HEK293 (cell line): ENCODE measurements at regions not wholly inside any gene's neighbourhood (a gene's known extent, or its start where the extent isn't known, plus 50 kb on each side); places are given as distances from the start of the nearest gene placed in this dataset.

Source experiments
- CTCF ChIA-PET: fragments of 350-600 bp; formaldehyde crosslinking; extraction: SDS; loops from one replicate; lab custom pipeline; 2021; ENCODE audit warnings: antibody characterized with exemption; lab: Yijun Ruan, JAX
- POLR2A ChIA-PET: fragments of 300-600 bp; formaldehyde crosslinking; extraction: SDS; loops from one replicate; lab custom pipeline; 2020; ENCODE audit warnings: antibody characterized with exemption, inconsistent platforms; lab: Yijun Ruan, JAX
- H3K27ac ChIP-seq: fragments of 200-500 bp; sonication (Bioruptor generic); 2 replicates; pipeline ENCODE4 v1.5.1; 2014; ENCODE audit warnings: low read depth, low read length, control low read depth, inconsistent platforms; ENCODE audit errors: extremely low read depth
- H3K36me3 ChIP-seq, 2 experiments: fragments of 200-500 bp in 1 of 2; sonication (Bioruptor generic) in 1 of 2; 1 replicate in 1 of 2; 2 replicates in 1 of 2; pipeline ENCODE4 v1.5.1; 2014 to 2017; ENCODE audit warnings: inconsistent platforms in 2 of 2, low read length in 2 of 2; ENCODE audit not compliant: control insufficient read depth in 2 of 2, insufficient read depth in 1 of 2
- H3K4me1 ChIP-seq: fragments of 200-500 bp; sonication (Bioruptor generic); 2 replicates; pipeline ENCODE4 v1.5.1; 2014; ENCODE audit warnings: mild to moderate bottlenecking, low read length, inconsistent platforms; ENCODE audit not compliant: control insufficient read depth, insufficient read depth
- H3K4me3 ChIP-seq: 2 replicates; pipeline ENCODE4 v1.5.1; 2011; ENCODE audit warnings: low read depth, mild to moderate bottlenecking, control low read depth, low read length, moderate library complexity
- H3K9me3 ChIP-seq: fragments of 200-500 bp; sonication (Bioruptor generic); 2 replicates; pipeline ENCODE4 v1.5.1; 2014; ENCODE audit warnings: low read depth, low read length, inconsistent platforms; ENCODE audit not compliant: control insufficient read depth, insufficient read depth
- BCL11A ChIP-seq: fragments of 450-650 bp; formaldehyde crosslinking; IDR thresholded peaks from 2 replicates; pipeline ENCODE4 v1.5.1; 2016; ENCODE audit warnings: low read depth, missing biosample characterization, missing genetic modification characterization
- FEZF1 ChIP-seq: fragments of 450-650 bp; formaldehyde crosslinking; IDR thresholded peaks from 2 replicates; pipeline ENCODE4 v1.5.1; 2016; ENCODE audit warnings: missing biosample characterization, missing genetic modification characterization
- GLIS2 ChIP-seq: fragments of 450-650 bp; formaldehyde crosslinking; IDR thresholded peaks from 2 replicates; pipeline ENCODE4 v1.5.1; 2016; ENCODE audit warnings: missing biosample characterization, missing genetic modification characterization
- KLF16 ChIP-seq: fragments of 450-650 bp; formaldehyde crosslinking; IDR thresholded peaks from 2 replicates; pipeline ENCODE4 v1.5.1; 2017; ENCODE audit warnings: missing biosample characterization, missing genetic modification characterization
- SP2 ChIP-seq: fragments of 450-650 bp; formaldehyde crosslinking; IDR thresholded peaks from 2 replicates; pipeline ENCODE4 v1.5.1; 2016; ENCODE audit warnings: missing biosample characterization, missing genetic modification characterization
- SP3 ChIP-seq: fragments of 450-650 bp; formaldehyde crosslinking; IDR thresholded peaks from 2 replicates; pipeline ENCODE4 v1.5.1; 2016; ENCODE audit warnings: missing biosample characterization, missing genetic modification characterization
- YY1 ChIP-seq: fragments of 450-650 bp; formaldehyde crosslinking; IDR thresholded peaks from 2 replicates; pipeline ENCODE4 v1.5.1; 2018; ENCODE audit warnings: missing biosample characterization, missing genetic modification characterization
- ZBTB17 ChIP-seq: fragments of 450-650 bp; formaldehyde crosslinking; IDR thresholded peaks from 2 replicates; pipeline ENCODE4 v1.5.1; 2016; ENCODE audit warnings: missing biosample characterization, missing genetic modification characterization
- ZNF202 ChIP-seq: fragments of 450-650 bp; formaldehyde crosslinking; IDR thresholded peaks from 2 replicates; pipeline ENCODE4 v1.5.1; 2016; ENCODE audit warnings: missing biosample characterization, missing genetic modification characterization, borderline replicate concordance
- ZNF311 ChIP-seq: fragments of 450-650 bp; formaldehyde crosslinking; IDR thresholded peaks from 2 replicates; pipeline ENCODE4 v1.5.1; 2017; ENCODE audit warnings: missing biosample characterization, missing genetic modification characterization, borderline replicate concordance
- ZNF426 ChIP-seq: fragments of 450-650 bp; formaldehyde crosslinking; IDR thresholded peaks from 2 replicates; pipeline ENCODE4 v1.5.1; 2017; ENCODE audit warnings: missing biosample characterization, missing genetic modification characterization, mild to moderate bottlenecking, inconsistent platforms, moderate library complexity
- ZNF558 ChIP-seq: fragments of 450-650 bp; formaldehyde crosslinking; IDR thresholded peaks from 2 replicates; pipeline ENCODE4 v1.5.1; 2016; ENCODE audit warnings: missing biosample characterization, missing genetic modification characterization
- ZNF626 ChIP-seq: fragments of 450-650 bp; sonication (Bioruptor Pico); formaldehyde crosslinking; IDR thresholded peaks from 2 replicates; pipeline ENCODE4 v1.5.1; 2018; ENCODE audit warnings: missing biosample characterization, missing genetic modification characterization, inconsistent platforms
- ZNF707 ChIP-seq: fragments of 450-650 bp; formaldehyde crosslinking; IDR thresholded peaks from 2 replicates; pipeline ENCODE4 v1.5.1; 2016; ENCODE audit warnings: missing biosample characterization, missing genetic modification characterization
- ZNF792 ChIP-seq: fragments of 450-650 bp; formaldehyde crosslinking; IDR thresholded peaks from 2 replicates; pipeline ENCODE4 v1.5.1; 2016; ENCODE audit warnings: missing biosample characterization, missing genetic modification characterization
- ZNF830 ChIP-seq: fragments of 450-650 bp; IDR thresholded peaks from 2 replicates; pipeline ENCODE4 v1.5.0; 2018; ENCODE audit warnings: missing biosample characterization, missing genetic modification characterization, low read depth, mild to moderate bottlenecking, moderate library complexity
- ZSCAN30 ChIP-seq: fragments of 450-650 bp; IDR thresholded peaks from 2 replicates; pipeline ENCODE4 v1.5.1; 2018; ENCODE audit warnings: missing biosample characterization, mild to moderate bottlenecking, missing genetic modification characterization, moderate library complexity
- TF ChIP-seq, protein P1 (sequence below): fragments of 450-650 bp; formaldehyde crosslinking; IDR thresholded peaks from 2 replicates; pipeline ENCODE4 v1.5.1; 2017; ENCODE audit warnings: missing biosample characterization, missing genetic modification characterization
- TF ChIP-seq, protein P2 (sequence below): fragments of 450-650 bp; formaldehyde crosslinking; IDR thresholded peaks from 2 replicates; pipeline ENCODE4 v1.5.1; 2016; ENCODE audit warnings: missing biosample characterization, missing genetic modification characterization
- TF ChIP-seq, protein P3 (sequence below): fragments of 450-650 bp; formaldehyde crosslinking; IDR thresholded peaks from 2 replicates; pipeline ENCODE4 v1.5.1; 2016; ENCODE audit warnings: missing biosample characterization, missing genetic modification characterization
- TF ChIP-seq, protein P4 (sequence below): fragments of 450-650 bp; formaldehyde crosslinking; IDR thresholded peaks from 2 replicates; pipeline ENCODE4 v1.5.1; 2016; ENCODE audit warnings: missing biosample characterization, missing genetic modification characterization
- TF ChIP-seq, protein P5 (sequence below): sonication (generic); formaldehyde crosslinking; IDR thresholded peaks from 2 replicates; pipeline ENCODE4 v1.8.1; 2022; ENCODE audit warnings: mild to moderate bottlenecking, moderate library complexity, missing genetic modification reagents
- TF ChIP-seq, protein P6 (sequence below): fragments of 450-650 bp; formaldehyde crosslinking; IDR thresholded peaks from 2 replicates; pipeline ENCODE4 v1.5.1; 2016; ENCODE audit warnings: missing biosample characterization, missing genetic modification characterization
- TF ChIP-seq, protein P7 (sequence below): IDR thresholded peaks from 2 replicates; pipeline ENCODE4 v1.6.1; 2011; ENCODE audit warnings: mild to moderate bottlenecking, low read depth, low read length, borderline replicate concordance

DNA sequence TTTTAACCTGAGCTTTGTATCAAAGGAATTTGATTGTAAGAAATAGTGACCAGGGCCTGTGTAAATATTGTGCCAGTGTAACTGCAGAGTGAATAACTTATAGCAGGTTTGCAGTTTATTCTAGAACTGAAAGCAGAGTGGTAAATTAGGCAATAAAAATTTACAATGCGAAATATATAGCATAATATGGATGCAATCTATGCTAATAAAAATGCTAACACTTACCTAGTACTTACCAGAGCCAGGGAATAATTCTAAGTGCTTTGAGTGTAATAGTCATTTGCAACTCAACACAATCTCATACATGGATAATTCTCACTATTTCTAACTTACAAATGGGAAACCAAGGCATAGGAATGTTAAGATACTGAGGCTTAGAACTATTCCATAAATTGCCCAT lies 303.4 kb downstream of the ISL1 start:
- Histone ChIP-seq H3K9me3 (no peaks in the 10 kb centered on the region), H3K4me1 (no peaks in the 10 kb centered on the region), H3K27ac (no peak overlapping the region), H3K4me3 (no peak overlapping the region), H3K36me3 (no peaks in the 10 kb centered on the region)
- ChIA-PET POLR2A (no interaction called here), CTCF (interaction anchor here (0.9 kb wide), 1 partner anchor 724 kb away, joined by 3 read pairs; no protein-coding TSS in a partner anchor)
- TF ChIP-seq, protein P1, sequence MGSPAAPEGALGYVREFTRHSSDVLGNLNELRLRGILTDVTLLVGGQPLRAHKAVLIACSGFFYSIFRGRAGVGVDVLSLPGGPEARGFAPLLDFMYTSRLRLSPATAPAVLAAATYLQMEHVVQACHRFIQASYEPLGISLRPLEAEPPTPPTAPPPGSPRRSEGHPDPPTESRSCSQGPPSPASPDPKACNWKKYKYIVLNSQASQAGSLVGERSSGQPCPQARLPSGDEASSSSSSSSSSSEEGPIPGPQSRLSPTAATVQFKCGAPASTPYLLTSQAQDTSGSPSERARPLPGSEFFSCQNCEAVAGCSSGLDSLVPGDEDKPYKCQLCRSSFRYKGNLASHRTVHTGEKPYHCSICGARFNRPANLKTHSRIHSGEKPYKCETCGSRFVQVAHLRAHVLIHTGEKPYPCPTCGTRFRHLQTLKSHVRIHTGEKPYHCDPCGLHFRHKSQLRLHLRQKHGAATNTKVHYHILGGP (tag by site-specific recombination): no peak
- TF ChIP-seq ZNF426 (no peak), ZNF202 (tag by site-specific recombination) (no peak), ZNF792 (tag by site-specific recombination) (no peak), FEZF1 (tag by site-specific recombination) (no peak), KLF16 (tag by site-specific recombination) (no peak), ZNF626 (no peak), SP3 (tag by site-specific recombination) (no peak), SP2 (tag by site-specific recombination) (no peak), ZNF311 (no peak)
- TF ChIP-seq, protein P2, sequence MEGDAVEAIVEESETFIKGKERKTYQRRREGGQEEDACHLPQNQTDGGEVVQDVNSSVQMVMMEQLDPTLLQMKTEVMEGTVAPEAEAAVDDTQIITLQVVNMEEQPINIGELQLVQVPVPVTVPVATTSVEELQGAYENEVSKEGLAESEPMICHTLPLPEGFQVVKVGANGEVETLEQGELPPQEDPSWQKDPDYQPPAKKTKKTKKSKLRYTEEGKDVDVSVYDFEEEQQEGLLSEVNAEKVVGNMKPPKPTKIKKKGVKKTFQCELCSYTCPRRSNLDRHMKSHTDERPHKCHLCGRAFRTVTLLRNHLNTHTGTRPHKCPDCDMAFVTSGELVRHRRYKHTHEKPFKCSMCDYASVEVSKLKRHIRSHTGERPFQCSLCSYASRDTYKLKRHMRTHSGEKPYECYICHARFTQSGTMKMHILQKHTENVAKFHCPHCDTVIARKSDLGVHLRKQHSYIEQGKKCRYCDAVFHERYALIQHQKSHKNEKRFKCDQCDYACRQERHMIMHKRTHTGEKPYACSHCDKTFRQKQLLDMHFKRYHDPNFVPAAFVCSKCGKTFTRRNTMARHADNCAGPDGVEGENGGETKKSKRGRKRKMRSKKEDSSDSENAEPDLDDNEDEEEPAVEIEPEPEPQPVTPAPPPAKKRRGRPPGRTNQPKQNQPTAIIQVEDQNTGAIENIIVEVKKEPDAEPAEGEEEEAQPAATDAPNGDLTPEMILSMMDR (tag by site-specific recombination): no peak
- TF ChIP-seq, protein P3, sequence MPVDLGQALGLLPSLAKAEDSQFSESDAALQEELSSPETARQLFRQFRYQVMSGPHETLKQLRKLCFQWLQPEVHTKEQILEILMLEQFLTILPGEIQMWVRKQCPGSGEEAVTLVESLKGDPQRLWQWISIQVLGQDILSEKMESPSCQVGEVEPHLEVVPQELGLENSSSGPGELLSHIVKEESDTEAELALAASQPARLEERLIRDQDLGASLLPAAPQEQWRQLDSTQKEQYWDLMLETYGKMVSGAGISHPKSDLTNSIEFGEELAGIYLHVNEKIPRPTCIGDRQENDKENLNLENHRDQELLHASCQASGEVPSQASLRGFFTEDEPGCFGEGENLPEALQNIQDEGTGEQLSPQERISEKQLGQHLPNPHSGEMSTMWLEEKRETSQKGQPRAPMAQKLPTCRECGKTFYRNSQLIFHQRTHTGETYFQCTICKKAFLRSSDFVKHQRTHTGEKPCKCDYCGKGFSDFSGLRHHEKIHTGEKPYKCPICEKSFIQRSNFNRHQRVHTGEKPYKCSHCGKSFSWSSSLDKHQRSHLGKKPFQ (tag by site-specific recombination): no peak
- TF ChIP-seq, protein P4, sequence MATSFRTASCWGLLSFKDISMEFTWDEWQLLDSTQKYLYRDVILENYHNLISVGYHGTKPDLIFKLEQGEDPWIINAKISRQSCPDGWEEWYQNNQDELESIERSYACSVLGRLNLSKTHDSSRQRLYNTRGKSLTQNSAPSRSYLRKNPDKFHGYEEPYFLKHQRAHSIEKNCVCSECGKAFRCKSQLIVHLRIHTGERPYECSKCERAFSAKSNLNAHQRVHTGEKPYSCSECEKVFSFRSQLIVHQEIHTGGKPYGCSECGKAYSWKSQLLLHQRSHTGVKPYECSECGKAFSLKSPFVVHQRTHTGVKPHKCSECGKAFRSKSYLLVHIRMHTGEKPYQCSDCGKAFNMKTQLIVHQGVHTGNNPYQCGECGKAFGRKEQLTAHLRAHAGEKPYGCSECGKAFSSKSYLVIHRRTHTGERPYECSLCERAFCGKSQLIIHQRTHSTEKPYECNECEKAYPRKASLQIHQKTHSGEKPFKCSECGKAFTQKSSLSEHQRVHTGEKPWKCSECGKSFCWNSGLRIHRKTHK (tag by site-specific recombination): no peak
- TF ChIP-seq, protein P5, sequence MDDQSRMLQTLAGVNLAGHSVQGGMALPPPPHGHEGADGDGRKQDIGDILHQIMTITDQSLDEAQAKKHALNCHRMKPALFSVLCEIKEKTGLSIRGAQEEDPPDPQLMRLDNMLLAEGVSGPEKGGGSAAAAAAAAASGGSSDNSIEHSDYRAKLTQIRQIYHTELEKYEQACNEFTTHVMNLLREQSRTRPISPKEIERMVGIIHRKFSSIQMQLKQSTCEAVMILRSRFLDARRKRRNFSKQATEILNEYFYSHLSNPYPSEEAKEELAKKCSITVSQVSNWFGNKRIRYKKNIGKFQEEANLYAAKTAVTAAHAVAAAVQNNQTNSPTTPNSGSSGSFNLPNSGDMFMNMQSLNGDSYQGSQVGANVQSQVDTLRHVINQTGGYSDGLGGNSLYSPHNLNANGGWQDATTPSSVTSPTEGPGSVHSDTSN: no peak

DNA sequence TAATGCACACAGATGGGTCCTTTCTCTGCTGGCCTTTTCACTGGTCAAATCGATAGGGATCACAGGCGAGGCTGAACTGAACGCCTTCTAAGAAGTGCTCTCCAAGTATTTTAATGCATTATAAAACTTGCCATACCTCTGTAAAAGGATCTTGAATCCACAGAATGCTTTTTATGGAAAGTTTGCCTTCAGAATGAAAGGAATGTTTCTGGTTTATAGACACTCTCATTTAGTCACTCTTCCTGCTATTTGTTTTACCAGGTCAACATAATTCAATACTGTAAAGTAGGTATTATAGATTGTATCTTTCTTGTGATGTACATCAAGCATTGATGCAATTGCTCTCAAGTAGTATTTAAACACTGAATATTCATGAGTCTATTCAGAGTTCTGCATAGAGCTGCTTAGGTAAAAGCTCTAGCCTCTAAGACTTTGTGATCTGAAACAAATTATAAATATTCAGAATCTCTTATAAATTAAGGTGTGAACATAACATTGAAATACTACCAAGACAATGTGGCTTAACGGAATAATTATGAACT lies 308.4 kb downstream of the ISL1 start:
- Histone ChIP-seq H3K4me1 (no peaks in the 10 kb centered on the region), H3K36me3 (no peaks in the 10 kb centered on the region), H3K27ac (no peak overlapping the region), H3K4me3 (no peak overlapping the region), H3K9me3 (no peaks in the 10 kb centered on the region)
- ChIA-PET CTCF (interaction anchor here (0.6 to 0.7 kb wide), 2 partner anchors 72 to 1344 kb away, joined by 4 to 5 read pairs; no protein-coding TSS in a partner anchor), POLR2A (no interaction called here)
- no peak for TF ChIP-seq BCL11A (tag by site-specific recombination)
- TF ChIP-seq GLIS2: no peak
- no peak for TF ChIP-seq ZNF830 (tag by site-specific recombination)
- TF ChIP-seq YY1: no peak
- no peak for TF ChIP-seq ZSCAN30
- TF ChIP-seq ZNF558 (tag by site-specific recombination): no peak
- TF ChIP-seq, protein P6, sequence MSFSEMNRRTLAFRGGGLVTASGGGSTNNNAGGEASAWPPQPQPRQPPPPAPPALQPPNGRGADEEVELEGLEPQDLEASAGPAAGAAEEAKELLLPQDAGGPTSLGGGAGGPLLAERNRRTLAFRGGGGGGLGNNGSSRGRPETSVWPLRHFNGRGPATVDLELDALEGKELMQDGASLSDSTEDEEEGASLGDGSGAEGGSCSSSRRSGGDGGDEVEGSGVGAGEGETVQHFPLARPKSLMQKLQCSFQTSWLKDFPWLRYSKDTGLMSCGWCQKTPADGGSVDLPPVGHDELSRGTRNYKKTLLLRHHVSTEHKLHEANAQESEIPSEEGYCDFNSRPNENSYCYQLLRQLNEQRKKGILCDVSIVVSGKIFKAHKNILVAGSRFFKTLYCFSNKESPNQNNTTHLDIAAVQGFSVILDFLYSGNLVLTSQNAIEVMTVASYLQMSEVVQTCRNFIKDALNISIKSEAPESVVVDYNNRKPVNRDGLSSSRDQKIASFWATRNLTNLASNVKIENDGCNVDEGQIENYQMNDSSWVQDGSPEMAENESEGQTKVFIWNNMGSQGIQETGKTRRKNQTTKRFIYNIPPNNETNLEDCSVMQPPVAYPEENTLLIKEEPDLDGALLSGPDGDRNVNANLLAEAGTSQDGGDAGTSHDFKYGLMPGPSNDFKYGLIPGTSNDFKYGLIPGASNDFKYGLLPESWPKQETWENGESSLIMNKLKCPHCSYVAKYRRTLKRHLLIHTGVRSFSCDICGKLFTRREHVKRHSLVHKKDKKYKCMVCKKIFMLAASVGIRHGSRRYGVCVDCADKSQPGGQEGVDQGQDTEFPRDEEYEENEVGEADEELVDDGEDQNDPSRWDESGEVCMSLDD (tag by site-specific recombination): no peak
- no peak for TF ChIP-seq ZNF707 (tag by site-specific recombination)
- TF ChIP-seq, protein P7, sequence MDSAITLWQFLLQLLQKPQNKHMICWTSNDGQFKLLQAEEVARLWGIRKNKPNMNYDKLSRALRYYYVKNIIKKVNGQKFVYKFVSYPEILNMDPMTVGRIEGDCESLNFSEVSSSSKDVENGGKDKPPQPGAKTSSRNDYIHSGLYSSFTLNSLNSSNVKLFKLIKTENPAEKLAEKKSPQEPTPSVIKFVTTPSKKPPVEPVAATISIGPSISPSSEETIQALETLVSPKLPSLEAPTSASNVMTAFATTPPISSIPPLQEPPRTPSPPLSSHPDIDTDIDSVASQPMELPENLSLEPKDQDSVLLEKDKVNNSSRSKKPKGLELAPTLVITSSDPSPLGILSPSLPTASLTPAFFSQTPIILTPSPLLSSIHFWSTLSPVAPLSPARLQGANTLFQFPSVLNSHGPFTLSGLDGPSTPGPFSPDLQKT: no peak
- TF ChIP-seq ZBTB17 (tag by site-specific recombination): no peak
